Cardiac muscle cell (in vitro differentiated cells and primary cell): ENCODE measurements at regions not wholly inside any gene's neighbourhood (a gene's known extent, or its start where the extent isn't known, plus 50 kb on each side); places are given as distances from the start of the nearest gene placed in this dataset.
A peak's percentile ranks its signal among the peaks of the same experiment; 100 is the strongest.

Experiments
- DNase-seq, 2 donors: peaks; one replicate each; pipeline versions ENCODE4 v3.0.0 to v3.0.0-alpha.2; 2010 to 2017; ENCODE audit warnings: low read depth in 1 of 2, low spot score in 1 of 2
- H3K27ac ChIP-seq: fragments of 200-600 bp; sonication (generic); 2 replicates; pipeline ENCODE4 v1.5.1; 2016
- H3K27me3 ChIP-seq: fragments of 200-600 bp; sonication (generic); 2 replicates; pipeline ENCODE4 v1.6.0; 2016; ENCODE audit warnings: control low read depth
- H3K36me3 ChIP-seq: fragments of 200-600 bp; sonication (generic); 2 replicates; pipeline ENCODE4 v1.5.1; 2016; ENCODE audit warnings: control low read depth
- H3K4me1 ChIP-seq: fragments of 200-600 bp; sonication (generic); 2 replicates; pipeline ENCODE4 v1.8.1; 2017; ENCODE audit warnings: low read depth, mild to moderate bottlenecking, mixed run types
- H3K4me3 ChIP-seq: fragments of 200-600 bp; sonication (generic); 2 replicates; pipeline ENCODE4 v1.5.1; 2016; ENCODE audit warnings: mild to moderate bottlenecking
- H3K9me3 ChIP-seq: fragments of 200-600 bp; sonication (generic); 2 replicates; pipeline ENCODE4 v1.5.1; 2017; ENCODE audit warnings: low read depth, mild to moderate bottlenecking, control low read depth
- CTCF ChIP-seq: IDR thresholded peaks from 2 replicates; pipeline ENCODE4 v1.5.1; 2012; ENCODE audit warnings: low read depth, mild to moderate bottlenecking, low read length

- no peak for DNase-seq
- no peak overlapping the region for H3K4me3 ChIP-seq
- peaks cover 8% of the 10 kb centered on the region for H3K4me1 ChIP-seq
- no peaks in the 10 kb centered on the region for H3K27me3 ChIP-seq
- H3K9me3 ChIP-seq, result no peaks in the 10 kb centered on the region
- no peaks in the 10 kb centered on the region for H3K36me3 ChIP-seq
- no peak for TF ChIP-seq CTCF
- no peak overlapping the region for H3K27ac ChIP-seq
Observed at GRCh38 chr1:221122501-221122900, 243.3 kb downstream of the HLX start.

- no peak for DNase-seq
- Histone ChIP-seq H3K36me3 (no peaks in the 10 kb centered on the region), H3K9me3 (no peaks in the 10 kb centered on the region), H3K27me3 (no peaks in the 10 kb centered on the region), H3K4me3 (no peak overlapping the region), H3K27ac (no peak overlapping the region), H3K4me1 (no peaks in the 10 kb centered on the region)
- TF ChIP-seq CTCF, result no peak
Observed at GRCh38 chr1:221125976-221126375, 246.7 kb downstream of the HLX start.

GRCh38 chr1:221137666-221138065 lies 258.4 kb downstream of the HLX start:
- Histone ChIP-seq H3K27ac (no peak overlapping the region), H3K36me3 (no peaks in the 10 kb centered on the region), H3K4me1 (no peaks in the 10 kb centered on the region), H3K27me3 (no peaks in the 10 kb centered on the region), H3K4me3 (no peak overlapping the region), H3K9me3 (no peaks in the 10 kb centered on the region)
- DNase-seq, result peak in 1 of 2 donors; percentile 15
- no peak for TF ChIP-seq CTCF

GRCh38 chr1:221138516-221138915 lies 259.3 kb downstream of the HLX start:
- no peaks in the 10 kb centered on the region for H3K9me3 ChIP-seq
- no peak overlapping the region for H3K4me3 ChIP-seq
- H3K36me3 ChIP-seq, result no peaks in the 10 kb centered on the region
- no peaks in the 10 kb centered on the region for H3K27me3 ChIP-seq
- no peak overlapping the region for H3K27ac ChIP-seq
- DNase-seq, result no peak
- no peaks in the 10 kb centered on the region for H3K4me1 ChIP-seq
- TF ChIP-seq CTCF, result no peak

GRCh38 chr1:221139991-221140390 lies 260.7 kb downstream of the HLX start:
- H3K4me3 ChIP-seq, result no peak overlapping the region
- no peaks in the 10 kb centered on the region for H3K36me3 ChIP-seq
- H3K9me3 ChIP-seq, result no peaks in the 10 kb centered on the region
- no peak for TF ChIP-seq CTCF
- no peaks in the 10 kb centered on the region for H3K27me3 ChIP-seq
- DNase-seq, result no peak
- no peaks in the 10 kb centered on the region for H3K4me1 ChIP-seq
- H3K27ac ChIP-seq, result no peak overlapping the region

GRCh38 chr1:221141096-221141495 lies 261.9 kb downstream of the HLX start:
- H3K9me3 ChIP-seq, result no peaks in the 10 kb centered on the region
- no peak for TF ChIP-seq CTCF
- H3K27ac ChIP-seq, result no peak overlapping the region
- no peak overlapping the region for H3K4me3 ChIP-seq
- H3K27me3 ChIP-seq, result no peaks in the 10 kb centered on the region
- H3K36me3 ChIP-seq, result no peaks in the 10 kb centered on the region
- DNase-seq, result no peak
- no peaks in the 10 kb centered on the region for H3K4me1 ChIP-seq
